Choroid plexus epithelial cell (primary cell): ENCODE measurements at regions not wholly inside any gene's neighbourhood (a gene's known extent, or its start where the extent isn't known, plus 50 kb on each side); places are given as distances from the start of the nearest gene placed in this dataset.

ENCODE experiments used
- DNase-seq: peaks from one replicate; pipeline ENCODE4 v3.0.0-alpha.2; 2010; ENCODE audit warnings: low read depth
- H3K4me3 ChIP-seq: 2 replicates; pipeline ENCODE4 v1.5.1; 2011; ENCODE audit warnings: low read depth, mild to moderate bottlenecking, control low read depth, low read length, moderate library complexity
- CTCF ChIP-seq: conservative IDR thresholded peaks from 2 replicates; pipeline ENCODE4 v1.5.1; 2011; ENCODE audit warnings: low read depth, mild to moderate bottlenecking, control low read depth, inconsistent platforms, low read length, moderate library complexity

- TF ChIP-seq CTCF: no peak
- DNase-seq: no peak
- no peak overlapping the region for H3K4me3 ChIP-seq
Observed at GRCh38 chr2:204278454-204278853, 266.8 kb upstream of the PARD3B start.

- H3K4me3 ChIP-seq: no peak overlapping the region
- DNase-seq: no peak
- no peak for TF ChIP-seq CTCF
Observed at GRCh38 chr2:204279819-204280218, 265.5 kb upstream of the PARD3B start.

DNA sequence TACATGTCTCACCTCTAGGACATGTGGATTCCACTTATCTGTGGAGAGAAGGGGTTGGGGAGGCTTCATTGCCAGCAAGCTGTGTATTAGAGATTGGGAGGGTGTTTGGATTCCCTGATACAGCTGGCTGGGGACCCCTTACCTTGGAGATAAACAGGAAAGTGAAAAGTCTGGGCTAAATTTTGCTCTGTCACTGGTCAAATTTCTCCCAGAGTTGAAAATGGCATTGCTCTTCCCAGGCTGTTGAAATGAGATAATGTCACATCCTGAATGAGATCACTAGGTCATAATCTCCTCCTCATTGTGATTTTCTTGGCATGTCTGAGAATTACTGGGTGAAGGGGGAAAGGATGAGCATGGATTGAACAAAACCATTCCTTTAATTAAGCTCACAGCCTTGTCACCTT is 265.0 kb upstream of the PARD3B start:
- DNase-seq: no peak
- no peak for TF ChIP-seq CTCF
- no peak overlapping the region for H3K4me3 ChIP-seq

DNA sequence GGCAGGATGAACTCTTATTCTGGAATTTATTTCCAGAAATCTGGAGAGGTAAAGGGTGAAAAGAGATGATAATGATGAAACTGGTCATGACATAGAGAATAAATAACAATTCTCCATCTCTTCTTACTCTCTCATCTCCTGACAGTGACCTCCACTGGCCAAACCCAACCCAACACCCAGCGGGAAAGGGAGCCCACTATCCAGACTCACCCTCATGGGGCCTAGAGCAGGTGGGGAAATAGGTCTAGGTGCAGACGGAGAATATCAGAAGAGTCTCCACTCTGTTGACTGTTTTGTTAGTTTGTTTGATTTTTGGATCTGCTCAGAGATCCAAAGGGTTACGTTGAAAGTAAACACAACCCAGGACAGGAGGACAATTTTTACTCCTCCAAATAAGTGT is 263.2 kb upstream of the PARD3B start:
- H3K4me3 ChIP-seq: no peak overlapping the region
- no peak for DNase-seq
- TF ChIP-seq CTCF: no peak

- no peak for TF ChIP-seq CTCF
- H3K4me3 ChIP-seq: no peak overlapping the region
- DNase-seq: peak; percentile 39
Observed at GRCh38 chr2:204282525-204282924, 262.8 kb upstream of the PARD3B start.

DNA sequence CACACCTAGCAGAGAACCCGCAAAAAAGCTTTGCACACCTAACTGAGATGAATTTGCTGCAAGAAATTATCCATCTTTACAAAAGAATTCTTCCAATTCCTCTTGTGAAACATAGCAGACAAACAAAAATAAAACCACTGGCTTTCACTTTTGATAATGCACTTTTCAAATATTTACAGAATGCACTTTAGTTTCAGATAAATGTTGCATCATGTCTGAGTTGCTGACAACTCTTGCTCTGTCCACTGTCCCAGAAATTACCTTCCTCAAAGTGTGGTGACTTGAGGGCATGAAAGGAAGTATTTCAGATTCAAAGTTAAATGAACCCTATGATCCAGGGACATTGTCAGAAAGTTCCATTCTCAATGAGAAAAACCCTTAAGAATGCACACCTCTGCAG is 256.2 kb upstream of the PARD3B start:
- H3K4me3 ChIP-seq: no peak overlapping the region
- peak; percentile 10 for DNase-seq
- TF ChIP-seq CTCF: no peak

DNA sequence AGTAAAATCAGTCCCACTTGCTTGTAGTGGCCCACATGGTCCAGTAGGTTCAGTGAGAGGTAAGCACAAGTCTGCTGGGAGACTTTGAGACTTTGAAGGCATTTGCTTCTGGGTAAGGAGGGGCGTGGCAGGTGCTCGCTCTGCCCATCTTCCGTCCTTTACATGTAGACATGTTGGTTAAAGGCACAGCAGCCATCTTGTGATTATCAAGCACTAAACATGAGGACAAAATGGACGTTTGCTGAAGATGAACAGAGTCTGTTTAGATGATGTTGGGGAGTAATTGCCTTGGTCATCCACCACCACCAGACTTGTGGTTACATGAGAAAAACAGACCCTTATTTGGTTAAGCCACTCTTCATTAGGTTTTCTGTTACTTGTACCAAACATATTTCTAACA is 252.8 kb upstream of the PARD3B start:
- no peak for TF ChIP-seq CTCF
- no peak overlapping the region for H3K4me3 ChIP-seq
- DNase-seq: no peak
